Endothelial cell of umbilical vein (primary cell): ENCODE measurements at regions not wholly inside any gene's neighbourhood (a gene's known extent, or its start where the extent isn't known, plus 50 kb on each side); places are given as distances from the start of the nearest gene placed in this dataset.

Experiments used
- BruUV-seq: library from RNA; stranded (reverse); fragments of 400-500 nt; replicated peaks from 2 replicates; lab custom pipeline; 2021; lab: Mats Ljungman, UMichigan
- CTCF ChIA-PET: fragments of 300-600, 350-600 bp; sonication (Branson Sonifier 250); formaldehyde crosslinking; loops from one replicate; lab custom pipeline; 2021; ENCODE audit warnings: antibody characterized with exemption, inconsistent platforms; lab: Charles Lee
- POLR2A ChIA-PET: fragments of 300-600, 350-600 bp; sonication (Branson Sonifier 250); formaldehyde crosslinking; loops from one replicate; lab custom pipeline; 2021; ENCODE audit warnings: antibody characterized with exemption, inconsistent platforms; lab: Charles Lee
- DNase-seq: peaks from one replicate; pipeline ENCODE4 v3.0.0-alpha.2; 2011; ENCODE audit warnings: low read depth, low spot score
- FAIRE-seq: peaks from 2 replicates; lab custom pipeline; 2011; peaks lifted over from hg19 to GRCh38; lab: Jason Lieb, UNC
- H2AFZ ChIP-seq: 2 replicates; pipeline ENCODE4 v1.6.0; 2012; ENCODE audit warnings: low read depth, low read length, control low read depth, inconsistent platforms
- H3K27ac ChIP-seq: 2 replicates; pipeline ENCODE4 v1.5.1; 2011; ENCODE audit warnings: low read depth, mild to moderate bottlenecking, control low read depth, low read length, moderate library complexity; ENCODE audit not compliant: insufficient read depth
- H3K27me3 ChIP-seq, 2 experiments: 2 replicates each; pipeline versions ENCODE4 v1.6.0 to v1.6.1; 2011; ENCODE audit warnings: low read length in 2 of 2, mixed read lengths in 1 of 2; ENCODE audit not compliant: control insufficient read depth in 2 of 2, insufficient read depth in 2 of 2
- H3K36me3 ChIP-seq, 2 experiments: 2 replicates in 1 of 2; 3 replicates in 1 of 2; pipeline ENCODE4 v1.5.1; 2011; ENCODE audit warnings: low read length in 2 of 2, mild to moderate bottlenecking in 1 of 2, moderate library complexity in 1 of 2; ENCODE audit not compliant: control insufficient read depth in 2 of 2, insufficient read depth in 2 of 2; ENCODE audit errors: extremely low read depth in 1 of 2
- H3K4me1 ChIP-seq: 3 replicates; pipeline ENCODE4 v1.5.1; 2011; ENCODE audit warnings: mild to moderate bottlenecking, low read length; ENCODE audit not compliant: control insufficient read depth, insufficient read depth; ENCODE audit errors: extremely low read depth
- H3K4me2 ChIP-seq: 2 replicates; pipeline ENCODE4 v1.6.1; 2011; ENCODE audit warnings: low read length, control low read depth, mixed read lengths; ENCODE audit not compliant: insufficient read depth
- H3K4me3 ChIP-seq, 3 experiments: fragments of 200-600 bp in 1 of 3; sonication (generic), shearing (Covaris generic) in 1 of 3; replicated peaks in 1 of 3; 2 replicates each; pipeline ENCODE4 v1.5.1; 2011 to 2016; ENCODE audit warnings: control low read depth in 3 of 3, low read length in 3 of 3, mild to moderate bottlenecking in 2 of 3, inconsistent platforms in 1 of 3, low read depth in 1 of 3, moderate library complexity in 1 of 3; ENCODE audit not compliant: insufficient read depth in 1 of 3
- H3K79me2 ChIP-seq: 2 replicates; pipeline ENCODE4 v1.6.0; 2012; ENCODE audit warnings: low read length, inconsistent platforms; ENCODE audit not compliant: control insufficient read depth, insufficient read depth
- H3K9ac ChIP-seq: replicated peaks from 2 replicates; pipeline ENCODE3; 2011; ENCODE audit warnings: low read length, control low read depth; ENCODE audit not compliant: insufficient read depth; ENCODE audit errors: extremely low read depth
- H3K9me1 ChIP-seq: replicated peaks from 3 replicates; pipeline ENCODE4 v1.6.0; 2011; ENCODE audit warnings: mild to moderate bottlenecking, low read length; ENCODE audit not compliant: control insufficient read depth, insufficient read depth; ENCODE audit errors: extremely low read depth
- H3K9me3 ChIP-seq: replicated peaks from 2 replicates; pipeline ENCODE4 v1.5.1; 2012; ENCODE audit warnings: low read length, inconsistent platforms; ENCODE audit not compliant: control insufficient read depth, insufficient read depth
- H4K20me1 ChIP-seq: replicated peaks from 2 replicates; pipeline ENCODE3; 2011; ENCODE audit warnings: mild to moderate bottlenecking, low read length; ENCODE audit not compliant: control insufficient read depth, insufficient read depth; ENCODE audit errors: extremely low read depth
- CTCF ChIP-seq, 2 donors: IDR thresholded peaks; 1 replicate in 1 of 2; 2 replicates in 1 of 2; pipeline ENCODE4 v1.5.1; 2011; ENCODE audit warnings: low read length in 2 of 2, mild to moderate bottlenecking in 2 of 2, moderate library complexity in 2 of 2, control low read depth in 1 of 2, inconsistent platforms in 1 of 2, low read depth in 1 of 2; ENCODE audit not compliant: insufficient read depth in 1 of 2; ENCODE audit errors: extremely low read depth in 1 of 2
- EZH2 ChIP-seq: IDR thresholded peaks from 2 replicates; pipeline ENCODE4 v1.6.1; 2012; ENCODE audit warnings: borderline replicate concordance, low read depth, mild to moderate bottlenecking, moderate library complexity, low read length, inconsistent platforms; ENCODE audit not compliant: severe bottlenecking
- FOS ChIP-seq: IDR thresholded peaks from 2 replicates; pipeline ENCODE4 v1.6.1; 2011; ENCODE audit warnings: mild to moderate bottlenecking, low read length, moderate library complexity, borderline replicate concordance; ENCODE audit not compliant: insufficient read depth
- GATA2 ChIP-seq: IDR thresholded peaks from 2 replicates; pipeline ENCODE4 v1.7.0; 2011; ENCODE audit warnings: low read depth, mild to moderate bottlenecking, moderate library complexity, mixed read lengths, low read length; ENCODE audit not compliant: insufficient read length, insufficient read depth
- JUN ChIP-seq: IDR thresholded peaks from 2 replicates; pipeline ENCODE4 v1.6.1; 2011; ENCODE audit warnings: borderline replicate concordance, low read depth; ENCODE audit not compliant: insufficient read length, insufficient read depth
- MAX ChIP-seq: IDR thresholded peaks from 2 replicates; pipeline ENCODE4 v1.6.1; 2011; ENCODE audit not compliant: insufficient read depth, insufficient read length
- MYC ChIP-seq: IDR thresholded peaks from one replicate; pipeline ENCODE4 v1.6.1; 2011; ENCODE audit warnings: mild to moderate bottlenecking, low read depth, low read length
- POLR2A ChIP-seq: IDR thresholded peaks from 2 replicates; pipeline ENCODE4 v1.6.1; 2012; ENCODE audit warnings: low read depth, mild to moderate bottlenecking, control low read depth, low read length
- POLR2AphosphoS5 ChIP-seq: IDR thresholded peaks from 2 replicates; pipeline ENCODE4 v1.6.1; 2012; ENCODE audit warnings: low read depth, mild to moderate bottlenecking, control low read depth, low read length, moderate library complexity; ENCODE audit not compliant: insufficient read depth
- dilution Hi-C: fragments of 300-500 bp; cut with MboI; formaldehyde crosslinking; loops from one replicate; pipeline ENCODE4 v1.15.0; 2019; ENCODE audit warnings: low sequenced_read_pairs; ENCODE audit not compliant: extremely low pct_ligation_motif_present
- intact Hi-C: fragments of 100-400 bp; cut with micrococcal nuclease; formaldehyde crosslinking; loops from one replicate; pipeline ENCODE4 v1.10.0; 2022

- ChIA-PET POLR2A (no interaction called here), CTCF (interaction anchor here (0.8 to 1.4 kb wide), 8 partner anchors 11 to 276 kb away, joined by 3 to 6 read pairs (median 4); no protein-coding TSS in a partner anchor)
- no peak overlapping the region for H3K4me2 ChIP-seq
- no peaks in the 10 kb centered on the region for H3K79me2 ChIP-seq
- dilution Hi-C loops: no loop called here
- H3K9ac ChIP-seq: no peak overlapping the region
- intact Hi-C loops: loop anchor here (1.0 kb wide), 1 partner anchor 130 kb away; no protein-coding TSS in a partner anchor
- peaks cover 0 to 1% of the 10 kb centered on the region in 2 experiments for H3K27me3 ChIP-seq
- DNase-seq (no peak), FAIRE-seq (no peak)
- H2AFZ ChIP-seq: no peak overlapping the region
- H3K4me1 ChIP-seq: no peaks in the 10 kb centered on the region
- no peak for TF ChIP-seq GATA2
- no peak for TF ChIP-seq JUN
- TF ChIP-seq POLR2AphosphoS5: no peak
- TF ChIP-seq MAX: no peak
- TF ChIP-seq EZH2: no peak
- TF ChIP-seq FOS: no peak
- no peak for TF ChIP-seq CTCF (IDR thresholded peaks at IDR 0.05; ENCODE audit: extremely low read depth in 1 of 2, insufficient read depth in 1 of 2, low read depth in 1 of 2, low read length in 2 of 2)
- no peak for TF ChIP-seq POLR2A
- no peak for TF ChIP-seq MYC
- no peaks in the 10 kb centered on the region for H3K36me3 ChIP-seq
- no peak overlapping the region for H3K4me3 ChIP-seq
- no TSS peak for BruUV-seq
- no peaks in the 10 kb centered on the region for H3K9me1 ChIP-seq
- H3K27ac ChIP-seq: no peak overlapping the region
- no peaks in the 10 kb centered on the region for H3K9me3 ChIP-seq
- H4K20me1 ChIP-seq: no peaks in the 10 kb centered on the region
These were observed 59.9 kb upstream of the FBRSL1 start for GRCh38 chr12:132429946-132430643.
